Activated CD4-positive, alpha-beta T cell treated with anti-CD3 and anti-CD28 coated beads, Interleukin-2, Interleukin-4, amounts not matched to agents 100 ng/mL and 50 ng/mL, durations not matched to agents 16 hours and 8 hours (primary cell): ENCODE measurements at regions not wholly inside any gene's neighbourhood (a gene's known extent, or its start where the extent isn't known, plus 50 kb on each side); places are given as distances from the start of the nearest gene placed in this dataset.
"Not testable (repeated sequence)": the region's sequence is repeated elsewhere in the genome, so short reads cannot be mapped to it uniquely, and the experiment has no call there.

Experiments used
- DNase-seq: peaks from one replicate; pipeline ENCODE4 v3.0.0-alpha.2; 2020; ENCODE audit warnings: low spot score

- DNase-seq, result no peak
Measured at GRCh38 chr3:124636101-124636862, 94.0 kb upstream of the UMPS start.

DNA sequence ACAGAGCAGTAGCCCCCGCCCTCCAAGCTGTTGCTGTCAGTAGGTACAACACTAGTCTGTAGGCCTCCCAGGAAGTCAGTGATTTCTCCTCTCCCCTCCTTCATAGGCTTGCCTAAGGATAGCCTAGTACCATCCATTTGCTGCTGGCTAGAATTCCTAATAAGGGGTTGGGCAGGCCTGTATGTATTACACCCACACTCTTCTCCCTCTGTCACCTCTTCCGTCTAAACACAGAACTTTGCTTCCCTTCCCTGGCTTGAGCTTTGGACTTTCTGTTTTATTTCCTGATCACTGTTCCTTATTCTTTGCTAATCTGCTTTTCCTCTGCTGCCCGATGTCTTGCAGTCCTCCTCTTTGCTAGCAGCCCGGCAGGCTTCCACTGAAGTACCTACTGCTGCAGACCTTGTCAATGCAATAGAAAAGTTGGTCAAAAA is 93.4 kb upstream of the UMPS start:
- no peak for DNase-seq

DNA sequence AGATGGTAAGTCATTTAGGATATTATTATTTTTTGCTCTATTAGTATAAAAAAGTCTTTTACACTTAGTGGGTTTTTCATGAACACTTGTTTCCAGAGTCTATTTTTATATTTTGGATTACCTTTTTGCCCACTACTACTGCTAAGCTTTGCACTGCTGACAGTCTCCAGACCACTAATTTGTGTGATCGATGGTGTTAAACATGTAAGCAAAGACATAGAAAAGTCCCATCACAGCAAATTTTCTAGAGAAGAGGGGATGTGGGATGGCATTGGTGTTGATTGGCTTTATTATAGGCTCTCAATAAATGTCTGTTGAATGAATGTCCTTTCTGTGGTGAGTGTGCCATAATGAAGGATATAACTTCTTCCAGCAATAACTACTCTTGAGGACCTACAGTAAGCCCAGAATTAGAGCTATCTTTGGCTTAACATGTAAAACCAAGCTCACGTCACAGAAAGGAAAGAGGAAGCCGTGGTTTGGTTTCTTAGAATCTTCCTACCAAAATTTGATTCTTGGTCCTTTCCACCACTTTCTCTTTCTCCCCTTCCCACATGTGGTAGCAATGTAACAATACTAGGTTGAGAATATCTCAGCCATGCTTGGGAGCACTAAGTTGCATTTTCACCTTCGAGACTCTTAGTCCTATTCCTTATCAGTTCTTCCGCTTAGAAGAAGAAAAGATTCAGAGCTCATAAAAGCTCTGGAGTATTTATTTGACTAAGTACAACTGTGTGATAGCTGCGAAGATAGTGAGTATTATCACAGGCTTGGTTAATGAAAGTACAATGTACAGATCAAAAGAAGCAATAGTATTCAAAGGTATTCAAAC is 90.6 kb upstream of the UMPS start:
- DNase-seq, result peak; percentile 53

DNA sequence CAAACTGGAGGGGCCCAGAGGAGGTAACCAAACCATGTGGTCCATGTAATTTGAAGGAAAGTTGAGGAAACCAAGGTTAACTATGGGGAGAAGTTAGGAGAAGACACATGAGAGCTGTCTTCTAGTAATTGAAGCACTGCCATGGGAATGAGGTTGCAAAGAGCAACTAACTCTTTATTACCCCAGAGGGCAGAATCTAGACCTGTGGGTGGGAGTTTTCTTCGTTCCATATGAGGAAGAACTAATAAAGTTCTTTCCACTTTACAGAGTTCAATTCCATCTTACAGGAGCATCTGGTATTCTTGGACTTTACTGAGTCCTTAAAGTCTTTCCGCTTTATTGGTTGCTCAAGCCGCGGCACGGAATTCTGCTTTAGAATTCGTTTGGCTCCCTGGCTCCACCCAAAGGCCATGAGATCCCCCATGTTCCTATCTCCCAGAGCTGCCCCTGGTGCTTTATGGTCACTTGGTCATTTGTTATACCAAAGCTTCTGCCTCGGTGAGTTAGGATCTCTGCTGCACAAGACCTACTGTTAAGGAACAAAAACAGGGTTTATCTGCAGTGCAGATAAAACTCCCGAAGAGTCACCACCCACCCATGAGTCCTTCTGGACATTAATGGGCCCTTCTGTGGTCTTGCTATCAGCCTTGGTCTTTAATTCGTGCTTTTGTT is 89.5 kb upstream of the UMPS start:
- no peak for DNase-seq

DNA sequence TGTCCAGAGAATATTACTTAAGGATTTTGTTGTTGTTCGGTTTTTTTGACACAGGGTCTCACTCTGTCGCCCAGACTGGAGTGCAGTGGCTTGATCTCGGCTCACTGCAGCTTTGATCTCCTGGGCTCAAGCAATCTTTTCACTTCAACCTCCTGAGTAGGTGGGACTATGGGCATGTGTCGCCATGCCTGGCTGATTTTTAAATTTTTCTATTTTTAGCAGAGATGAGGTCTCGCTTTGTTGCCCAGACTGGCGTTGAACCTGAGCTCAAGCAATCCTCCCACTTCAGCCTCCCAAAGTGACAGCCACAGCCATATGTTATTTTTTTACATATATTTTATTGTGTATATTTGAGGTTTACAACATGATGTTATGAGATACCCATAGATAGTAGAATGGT is 86.8 kb upstream of the UMPS start:
- no peak for DNase-seq

DNA sequence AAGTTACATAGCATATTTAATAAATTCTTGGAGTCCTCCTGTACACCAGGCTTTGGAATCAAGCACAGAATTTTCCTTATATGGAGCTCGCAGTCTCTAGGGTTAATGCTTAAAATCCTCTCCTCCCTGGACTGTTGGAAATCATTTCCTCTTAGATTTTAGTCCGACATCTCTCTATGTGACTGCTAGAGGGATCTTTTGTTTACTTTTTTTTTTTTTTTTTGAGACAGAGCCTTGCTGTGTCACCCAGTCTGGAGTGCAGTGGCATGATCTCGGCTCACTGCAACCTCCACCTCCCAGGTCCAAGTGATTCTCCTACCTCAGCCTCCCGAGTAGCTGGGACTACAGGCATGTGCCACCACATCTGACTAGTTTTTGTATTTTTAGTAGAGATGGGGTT is 84.1 kb upstream of the UMPS start:
- DNase-seq, result not testable (repeated sequence)

GRCh38 chr3:124648551-124648950 is 81.7 kb upstream of the UMPS start:
- DNase-seq, result no peak

- no peak for DNase-seq
Measured at GRCh38 chr3:124650798-124651197, 79.5 kb upstream of the UMPS start.

GRCh38 chr3:124651416-124651815 is 78.8 kb upstream of the UMPS start:
- DNase-seq, result not testable (repeated sequence)

- DNase-seq, result no peak
Measured at GRCh38 chr3:124652009-124652408, 78.2 kb upstream of the UMPS start.

GRCh38 chr3:124653071-124653796 is 77.0 kb upstream of the UMPS start:
- DNase-seq, result no peak

- DNase-seq, result no peak
Measured at GRCh38 chr3:124653797-124654469, 76.3 kb upstream of the UMPS start.

DNA sequence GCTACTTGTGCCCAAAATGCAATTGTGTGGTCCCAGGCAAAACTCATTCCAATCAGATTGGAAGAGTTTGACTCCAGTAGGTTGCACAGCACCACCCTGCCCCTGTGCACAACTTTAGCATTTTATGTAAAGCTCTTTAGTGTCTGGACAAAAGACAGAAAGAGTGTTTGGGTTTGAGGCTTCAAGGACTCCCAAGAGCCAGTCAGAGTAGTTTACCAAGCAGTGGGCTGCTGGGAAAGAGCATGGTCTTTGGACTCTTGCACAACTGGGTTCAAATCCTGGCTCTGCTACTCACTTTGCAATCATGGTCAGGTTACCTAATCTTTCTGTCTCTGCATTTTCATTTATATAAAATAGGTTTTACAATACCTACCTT is 75.8 kb upstream of the UMPS start:
- DNase-seq, result no peak

DNA sequence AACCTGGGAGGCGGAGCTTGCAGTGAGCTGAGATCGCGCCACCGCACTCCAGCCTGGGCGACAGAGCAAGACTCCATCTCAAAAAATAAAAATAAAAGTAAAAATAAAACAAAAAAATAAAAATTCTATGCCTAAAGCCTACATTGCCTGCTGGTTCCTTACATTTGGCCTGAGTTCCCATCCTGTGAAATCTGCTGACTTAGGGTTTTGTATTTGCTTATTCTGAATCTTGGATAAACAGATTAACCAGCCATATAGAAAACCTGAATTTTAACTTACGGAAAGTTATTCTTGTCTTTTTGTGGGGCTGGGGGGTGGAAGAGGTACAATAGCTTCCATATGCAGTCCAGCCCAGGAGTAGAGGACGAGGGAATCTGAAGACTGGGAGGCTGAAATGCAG is 73.7 kb upstream of the UMPS start:
- no peak for DNase-seq

DNA sequence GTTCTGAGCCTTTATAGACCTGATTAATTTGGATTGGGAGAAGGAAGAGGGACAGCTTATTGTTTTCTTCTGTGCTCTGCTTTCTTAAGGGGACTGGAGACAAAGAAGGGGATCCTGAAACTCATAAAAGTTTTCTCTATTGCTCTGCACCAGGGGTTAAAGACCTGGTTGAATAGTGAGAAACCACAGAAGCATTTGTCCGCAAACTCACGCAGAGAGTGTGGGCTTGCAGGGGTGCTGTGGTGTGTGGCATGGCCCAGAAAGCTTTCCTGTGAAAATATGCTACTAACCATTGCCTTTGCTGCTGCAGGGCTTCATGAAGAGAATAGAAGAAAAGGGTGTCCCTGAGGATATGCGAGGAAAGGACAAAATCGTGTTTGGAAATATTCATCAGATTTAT is 73.1 kb upstream of the UMPS start:
- no peak for DNase-seq

- DNase-seq, result no peak
Measured at GRCh38 chr3:124658270-124658669, 72.0 kb upstream of the UMPS start.

DNA sequence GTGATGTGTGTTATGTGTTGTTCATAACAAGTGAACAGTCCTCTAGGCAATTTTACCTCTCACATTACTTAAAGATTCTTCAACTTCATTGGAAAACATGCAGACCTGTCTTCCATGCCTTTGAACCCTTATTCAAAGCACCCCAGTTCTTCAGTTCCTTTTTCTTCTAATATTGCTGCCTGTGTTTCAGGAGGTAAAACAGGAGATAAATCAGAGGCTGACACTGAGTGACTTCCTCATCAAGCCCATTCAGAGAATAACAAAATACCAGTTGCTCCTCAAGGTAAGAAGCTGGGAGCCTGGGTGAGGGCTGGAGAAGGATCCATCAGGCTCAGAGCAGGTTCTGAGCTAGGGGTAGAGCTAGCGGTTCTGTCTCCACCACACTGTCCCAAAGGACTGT is 71.1 kb upstream of the UMPS start:
- no peak for DNase-seq

DNA sequence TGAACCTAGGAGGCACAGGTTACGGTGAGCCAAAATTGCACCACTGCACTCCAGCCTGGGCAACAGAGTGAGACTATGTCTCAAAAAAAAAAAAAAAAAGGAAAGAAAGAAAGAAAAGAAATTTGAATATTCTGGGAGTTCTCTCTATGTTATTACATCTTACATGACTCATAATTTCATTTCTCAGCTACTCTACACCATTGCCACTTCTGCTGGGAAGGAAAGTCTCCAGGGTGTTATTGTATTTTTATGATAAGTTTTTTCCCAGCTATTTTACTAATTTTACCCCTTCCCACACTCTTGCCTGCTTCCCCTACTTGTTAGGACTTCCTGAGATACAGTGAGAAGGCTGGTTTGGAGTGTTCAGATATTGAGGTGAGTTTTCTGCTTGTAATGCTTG is 69.7 kb upstream of the UMPS start:
- no peak for DNase-seq

DNA sequence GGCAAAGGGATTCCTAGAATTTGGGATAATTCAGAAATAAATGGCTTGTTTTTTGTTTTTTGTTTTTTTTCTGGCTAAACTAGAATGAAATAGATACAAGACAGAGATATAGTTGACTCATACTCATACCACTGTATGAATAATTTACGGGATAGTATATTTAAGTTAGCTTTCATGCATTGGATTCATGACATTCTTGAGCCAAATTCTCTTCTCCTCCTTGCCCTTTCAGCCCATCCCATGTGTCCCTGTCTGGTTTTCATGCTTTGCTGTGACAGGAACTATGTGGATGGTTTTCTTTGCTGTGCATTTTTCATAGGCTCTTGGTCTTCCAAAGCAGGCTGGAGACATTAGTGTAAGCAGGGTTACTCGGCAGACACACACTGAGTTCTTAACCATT is 66.6 kb upstream of the UMPS start:
- DNase-seq, result no peak

DNA sequence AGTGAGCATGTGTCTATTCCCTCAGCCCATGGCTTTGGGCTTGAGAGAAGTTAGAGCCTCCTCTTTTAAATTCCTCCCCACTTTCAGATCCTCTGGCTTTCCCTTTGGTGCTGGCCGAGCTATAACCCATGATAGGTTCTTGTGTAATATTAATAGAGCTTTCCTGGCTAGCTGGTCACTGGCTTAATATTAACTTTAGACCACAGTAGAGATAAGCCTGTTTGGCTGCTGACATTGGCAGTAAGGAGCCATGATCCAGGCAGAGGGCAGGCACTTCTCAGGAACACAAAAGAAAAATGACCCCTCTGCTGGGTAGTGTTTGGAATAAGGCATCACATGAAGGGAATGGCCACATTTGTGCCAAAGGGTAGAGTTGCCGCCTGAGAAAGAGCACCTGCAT is 65.4 kb upstream of the UMPS start:
- no peak for DNase-seq

- DNase-seq, result no peak
Measured at GRCh38 chr3:124666067-124666466, 64.2 kb upstream of the UMPS start.

DNA sequence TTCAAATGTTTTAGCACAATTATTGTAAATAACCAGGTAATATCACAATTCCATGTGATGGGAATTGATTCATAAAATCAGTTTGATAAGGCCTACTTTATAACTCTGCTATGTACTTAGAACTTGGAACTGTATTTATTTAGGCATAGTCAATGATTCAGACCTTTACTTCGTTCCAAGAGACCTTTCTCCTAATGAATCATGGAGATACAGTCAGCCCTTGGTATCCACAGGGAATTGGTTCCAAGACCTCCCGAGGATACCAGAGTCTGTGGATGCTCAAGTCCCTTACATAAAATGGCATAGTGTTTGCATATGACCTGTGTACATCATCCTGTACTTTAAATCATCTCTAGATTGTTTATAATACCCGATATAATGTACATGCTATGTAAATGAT is 60.8 kb upstream of the UMPS start:
- no peak for DNase-seq
